ENCODE measurements at regions not wholly inside any gene's neighbourhood (a gene's known extent, or its start where the extent isn't known, plus 50 kb on each side); places are given as distances from the start of the nearest gene placed in this dataset.

GRCh38 chr18:44620812-44621211 lies 59.9 kb upstream of the SETBP1 start:
- Histone ChIP-seq H3K4me3 (ENCODE audit: low read depth in 1 of 2, low read length in 2 of 2) (no peak overlapping the region), H3K4me1 (ENCODE audit: control insufficient read depth in 1 of 2, insufficient read depth in 2 of 2, low read length in 2 of 2) (no peaks in the 10 kb centered on the region), H3K27me3 (ENCODE audit: control insufficient read depth in 1 of 2, insufficient read depth in 2 of 2, low read length in 2 of 2) (no peaks in the 10 kb centered on the region), H3K36me3 (ENCODE audit: control insufficient read depth in 1 of 2, insufficient read depth in 2 of 2, low read length in 2 of 2) (no peaks in the 10 kb centered on the region), H3K9me3 (ENCODE audit: control insufficient read depth in 1 of 2, low read length in 2 of 2) (no peaks in the 10 kb centered on the region), H3K27ac (ENCODE audit: low read depth, low read length) (no peak overlapping the region), H3K9ac (ENCODE audit: low read depth in 1 of 2, low read length in 2 of 2) (no peak overlapping the region)

GRCh38 chr18:44624052-44624451 lies 56.6 kb upstream of the SETBP1 start:
- Histone ChIP-seq H3K36me3 (ENCODE audit: control insufficient read depth in 1 of 2, insufficient read depth in 2 of 2, low read length in 2 of 2) (no peaks in the 10 kb centered on the region), H3K27me3 (ENCODE audit: control insufficient read depth in 1 of 2, insufficient read depth in 2 of 2, low read length in 2 of 2) (no peaks in the 10 kb centered on the region), H3K9ac (ENCODE audit: low read depth in 1 of 2, low read length in 2 of 2) (no peak overlapping the region), H3K27ac (ENCODE audit: low read depth, low read length) (no peak overlapping the region), H3K9me3 (ENCODE audit: control insufficient read depth in 1 of 2, low read length in 2 of 2) (no peaks in the 10 kb centered on the region), H3K4me1 (ENCODE audit: control insufficient read depth in 1 of 2, insufficient read depth in 2 of 2, low read length in 2 of 2) (no peaks in the 10 kb centered on the region), H3K4me3 (ENCODE audit: low read depth in 1 of 2, low read length in 2 of 2) (no peak overlapping the region)

- no peak overlapping the region for H3K4me3 ChIP-seq (ENCODE audit: low read depth in 1 of 2, low read length in 2 of 2)
- no peak overlapping the region for H3K9ac ChIP-seq (ENCODE audit: low read depth in 1 of 2, low read length in 2 of 2)
- H3K36me3 ChIP-seq (ENCODE audit: control insufficient read depth in 1 of 2, insufficient read depth in 2 of 2, low read length in 2 of 2), result no peaks in the 10 kb centered on the region
- H3K27ac ChIP-seq (ENCODE audit: low read depth, low read length), result no peak overlapping the region
- no peaks in the 10 kb centered on the region for H3K9me3 ChIP-seq (ENCODE audit: control insufficient read depth in 1 of 2, low read length in 2 of 2)
- H3K27me3 ChIP-seq (ENCODE audit: control insufficient read depth in 1 of 2, insufficient read depth in 2 of 2, low read length in 2 of 2), result no peaks in the 10 kb centered on the region
- no peaks in the 10 kb centered on the region for H3K4me1 ChIP-seq (ENCODE audit: control insufficient read depth in 1 of 2, insufficient read depth in 2 of 2, low read length in 2 of 2)
Measured at GRCh38 chr18:44625386-44625785, 55.3 kb upstream of the SETBP1 start.

GRCh38 chr18:44626236-44626635 lies 54.5 kb upstream of the SETBP1 start:
- no peak overlapping the region for H3K9ac ChIP-seq (ENCODE audit: low read depth in 1 of 2, low read length in 2 of 2)
- no peak overlapping the region for H3K27ac ChIP-seq (ENCODE audit: low read depth, low read length)
- no peaks in the 10 kb centered on the region for H3K27me3 ChIP-seq (ENCODE audit: control insufficient read depth in 1 of 2, insufficient read depth in 2 of 2, low read length in 2 of 2)
- H3K36me3 ChIP-seq (ENCODE audit: control insufficient read depth in 1 of 2, insufficient read depth in 2 of 2, low read length in 2 of 2), result no peaks in the 10 kb centered on the region
- H3K4me1 ChIP-seq (ENCODE audit: control insufficient read depth in 1 of 2, insufficient read depth in 2 of 2, low read length in 2 of 2), result no peaks in the 10 kb centered on the region
- no peak overlapping the region for H3K4me3 ChIP-seq (ENCODE audit: low read depth in 1 of 2, low read length in 2 of 2)
- H3K9me3 ChIP-seq (ENCODE audit: control insufficient read depth in 1 of 2, low read length in 2 of 2), result no peaks in the 10 kb centered on the region

GRCh38 chr18:44626807-44627206 lies 53.9 kb upstream of the SETBP1 start:
- Histone ChIP-seq H3K4me3 (ENCODE audit: low read depth in 1 of 2, low read length in 2 of 2) (no peak overlapping the region), H3K4me1 (ENCODE audit: control insufficient read depth in 1 of 2, insufficient read depth in 2 of 2, low read length in 2 of 2) (no peaks in the 10 kb centered on the region), H3K36me3 (ENCODE audit: control insufficient read depth in 1 of 2, insufficient read depth in 2 of 2, low read length in 2 of 2) (no peaks in the 10 kb centered on the region), H3K27ac (ENCODE audit: low read depth, low read length) (no peak overlapping the region), H3K9ac (ENCODE audit: low read depth in 1 of 2, low read length in 2 of 2) (no peak overlapping the region), H3K9me3 (ENCODE audit: control insufficient read depth in 1 of 2, low read length in 2 of 2) (no peaks in the 10 kb centered on the region), H3K27me3 (ENCODE audit: control insufficient read depth in 1 of 2, insufficient read depth in 2 of 2, low read length in 2 of 2) (no peaks in the 10 kb centered on the region)

GRCh38 chr18:44627280-44627679 lies 53.4 kb upstream of the SETBP1 start:
- Histone ChIP-seq H3K27ac (ENCODE audit: low read depth, low read length) (no peak overlapping the region), H3K4me3 (ENCODE audit: low read depth in 1 of 2, low read length in 2 of 2) (no peak overlapping the region), H3K36me3 (ENCODE audit: control insufficient read depth in 1 of 2, insufficient read depth in 2 of 2, low read length in 2 of 2) (no peaks in the 10 kb centered on the region)

GRCh38 chr18:44629406-44629805 lies 51.3 kb upstream of the SETBP1 start:
- Histone ChIP-seq H3K36me3 (ENCODE audit: control insufficient read depth in 1 of 2, insufficient read depth in 2 of 2, low read length in 2 of 2) (no peaks in the 10 kb centered on the region), H3K4me1 (ENCODE audit: control insufficient read depth in 1 of 2, insufficient read depth in 2 of 2, low read length in 2 of 2) (no peaks in the 10 kb centered on the region), H3K4me3 (ENCODE audit: low read depth in 1 of 2, low read length in 2 of 2) (no peak overlapping the region), H3K27ac (ENCODE audit: low read depth, low read length) (no peak overlapping the region), H3K9me3 (ENCODE audit: control insufficient read depth in 1 of 2, low read length in 2 of 2) (no peaks in the 10 kb centered on the region), H3K27me3 (ENCODE audit: control insufficient read depth in 1 of 2, insufficient read depth in 2 of 2, low read length in 2 of 2) (no peaks in the 10 kb centered on the region), H3K9ac (ENCODE audit: low read depth in 1 of 2, low read length in 2 of 2) (no peak overlapping the region)

More at GRCh38 chr18:44627280-44627679, 53.4 kb upstream of the SETBP1 start:
- no peaks in the 10 kb centered on the region for H3K27me3 ChIP-seq (ENCODE audit: control insufficient read depth in 1 of 2, insufficient read depth in 2 of 2, low read length in 2 of 2)
- H3K9me3 ChIP-seq (ENCODE audit: control insufficient read depth in 1 of 2, low read length in 2 of 2), result no peaks in the 10 kb centered on the region
- no peak overlapping the region for H3K9ac ChIP-seq (ENCODE audit: low read depth in 1 of 2, low read length in 2 of 2)
- H3K4me1 ChIP-seq (ENCODE audit: control insufficient read depth in 1 of 2, insufficient read depth in 2 of 2, low read length in 2 of 2), result no peaks in the 10 kb centered on the region

GRCh38 chr18:44630118-44630517 lies 50.6 kb upstream of the SETBP1 start:
- H3K4me1 ChIP-seq (ENCODE audit: control insufficient read depth in 1 of 2, insufficient read depth in 2 of 2, low read length in 2 of 2), result no peaks in the 10 kb centered on the region
- no peak overlapping the region for H3K27ac ChIP-seq (ENCODE audit: low read depth, low read length)
- H3K9ac ChIP-seq (ENCODE audit: low read depth in 1 of 2, low read length in 2 of 2), result no peak overlapping the region
- no peaks in the 10 kb centered on the region for H3K9me3 ChIP-seq (ENCODE audit: control insufficient read depth in 1 of 2, low read length in 2 of 2)
- H3K27me3 ChIP-seq (ENCODE audit: control insufficient read depth in 1 of 2, insufficient read depth in 2 of 2, low read length in 2 of 2), result no peaks in the 10 kb centered on the region
- no peak overlapping the region for H3K4me3 ChIP-seq (ENCODE audit: low read depth in 1 of 2, low read length in 2 of 2)
- no peaks in the 10 kb centered on the region for H3K36me3 ChIP-seq (ENCODE audit: control insufficient read depth in 1 of 2, insufficient read depth in 2 of 2, low read length in 2 of 2)

Measured in duodenal mucosa (tissue), 2 donors.